K562 (cell line): ENCODE measurements at regions not wholly inside any gene's neighbourhood (a gene's known extent, or its start where the extent isn't known, plus 50 kb on each side); places are given as distances from the start of the nearest gene placed in this dataset.

ENCODE experiments used
- TCFL5 ChIP-seq: fragments of 250-450 bp; sonication (Bioruptor Pico); conservative IDR thresholded peaks from 2 replicates; pipeline ENCODE4 v1.6.1; 2021; ENCODE audit warnings: mild to moderate bottlenecking, moderate library complexity, matching md5 sums
- ZFX ChIP-seq: sonication (generic); formaldehyde crosslinking; IDR thresholded peaks from 2 replicates; pipeline ENCODE4 v1.8.0; 2022; ENCODE audit warnings: mild to moderate bottlenecking, missing genetic modification reagents, moderate library complexity
- ZNF644 ChIP-seq: fragments of 200-800 bp; sonication (Bioruptor generic); IDR thresholded peaks from 2 replicates; pipeline ENCODE4 v1.6.1; 2016; ENCODE audit warnings: low read depth, missing genetic modification characterization, missing compliant biosample characterization

DNA sequence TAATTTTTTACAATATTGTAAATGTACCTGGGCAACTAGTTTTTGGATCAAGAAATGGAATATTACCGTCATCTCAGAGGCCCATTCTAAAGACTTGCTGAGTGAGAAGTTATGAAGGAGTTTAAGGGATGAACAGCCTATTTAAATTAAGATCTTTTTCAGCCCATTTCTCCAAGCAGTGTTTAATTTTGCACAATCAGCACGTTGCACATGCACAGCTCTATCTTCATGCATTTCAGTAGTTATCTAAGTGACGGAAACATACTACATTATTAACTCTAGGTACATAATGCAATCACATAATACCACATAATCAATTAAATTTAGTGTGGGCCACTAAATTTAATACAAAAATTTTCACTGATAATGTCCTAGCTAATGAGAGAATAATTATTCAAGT, 582.1 kb upstream of the DSEL start:
- TF ChIP-seq ZFX, result no peak
- no peak for TF ChIP-seq ZNF644 (tag)
- no peak for TF ChIP-seq TCFL5
